PC-9 (cell line): ENCODE measurements at regions not wholly inside any gene's neighbourhood (a gene's known extent, or its start where the extent isn't known, plus 50 kb on each side); places are given as distances from the start of the nearest gene placed in this dataset.

Experiments
- BruUV-seq: library from RNA; stranded (reverse); fragments of 400-500 nt; replicated peaks from 2 replicates; lab custom pipeline; 2021; lab: Mats Ljungman, UMichigan
- CTCF ChIA-PET: fragments of 300-600 bp; sonication (Branson Sonifier 250); formaldehyde crosslinking; loops from one replicate; lab custom pipeline; 2022; ENCODE audit warnings: antibody characterized with exemption; lab: Charles Lee
- POLR2A ChIA-PET: fragments of 300-600 bp; sonication (Branson Sonifier 250); formaldehyde crosslinking; loops from one replicate; lab custom pipeline; 2022; ENCODE audit warnings: antibody characterized with exemption; ENCODE audit not compliant: unreplicated experiment; lab: Charles Lee
- DNase-seq, 2 experiments: peaks; one replicate each; pipeline versions ENCODE4 v3.0.0 to v3.0.0-alpha.2; 2015 to 2022; ENCODE audit warnings: mixed read lengths in 1 of 2
- H2AFZ ChIP-seq: fragments of 200-600 bp; sonication (generic); 2 replicates; pipeline ENCODE4 v1.8.1; 2017; ENCODE audit warnings: antibody characterized with exemption
- H3F3A ChIP-seq: fragments of 200-600 bp; sonication (generic); 2 replicates; pipeline ENCODE4 v1.8.1; 2017; ENCODE audit warnings: antibody characterized with exemption, mild to moderate bottlenecking, low read depth; ENCODE audit not compliant: insufficient read depth
- H3K27ac ChIP-seq: fragments of 200-600 bp; sonication (generic); 2 replicates; pipeline ENCODE4 v1.6.1; 2016; ENCODE audit warnings: mixed run types
- H3K27me3 ChIP-seq: fragments of 200-600 bp; sonication (generic); 2 replicates; pipeline ENCODE4 v1.6.1; 2016; ENCODE audit warnings: low read depth, mixed run types; ENCODE audit not compliant: insufficient read depth
- H3K36me3 ChIP-seq: fragments of 200-600 bp; sonication (generic); 2 replicates; pipeline ENCODE4 v1.6.1; 2016; ENCODE audit warnings: low read depth, mixed run types
- H3K4me1 ChIP-seq: fragments of 200-600 bp; sonication (generic); replicated peaks from 2 replicates; pipeline ENCODE4 v1.6.1; 2016; ENCODE audit warnings: mixed run types; ENCODE audit not compliant: insufficient read depth
- H3K4me2 ChIP-seq: fragments of 200-600 bp; sonication (generic); 2 replicates; pipeline ENCODE4 v1.6.1; 2017; ENCODE audit warnings: mixed run types
- H3K4me3 ChIP-seq: fragments of 200-600 bp; sonication (generic); 2 replicates; pipeline ENCODE4 v1.6.1; 2016; ENCODE audit warnings: mixed run types
- H3K79me2 ChIP-seq: fragments of 200-600 bp; sonication (generic); 2 replicates; pipeline ENCODE4 v1.6.1; 2017; ENCODE audit warnings: low read depth, mixed run types
- H3K9me2 ChIP-seq: fragments of 200-600 bp; sonication (generic); 2 replicates; pipeline ENCODE4 v1.8.1; 2017; ENCODE audit warnings: mild to moderate bottlenecking; ENCODE audit not compliant: insufficient read depth
- H3K9me3 ChIP-seq: fragments of 200-600 bp; sonication (generic); 2 replicates; pipeline ENCODE4 v1.8.1; 2016; ENCODE audit warnings: low read depth; ENCODE audit not compliant: insufficient read depth
- H4K20me1 ChIP-seq: fragments of 200-600 bp; sonication (generic); 2 replicates; pipeline ENCODE4 v1.8.1; 2017; ENCODE audit not compliant: insufficient read depth
- CTCF ChIP-seq: fragments of 200-600 bp; sonication (generic); conservative IDR thresholded peaks from 2 replicates; pipeline ENCODE4 v1.6.1; 2017; ENCODE audit warnings: mixed run types, antibody characterized with exemption, mild to moderate bottlenecking, moderate library complexity
- EZH2 ChIP-seq: fragments of 200-600 bp; sonication (generic); IDR thresholded peaks from 2 replicates; pipeline ENCODE4 v1.8.0; 2017; ENCODE audit warnings: antibody characterized with exemption, low read depth
- intact Hi-C: fragments of 100-400 bp; cut with micrococcal nuclease; formaldehyde crosslinking; loops from one replicate; pipeline ENCODE4 v1.10.0; 2022; ENCODE audit not compliant: unreplicated experiment

GRCh38 chrX:13094828-13095341 is 50.5 kb upstream of the FAM9C start:
- H4K20me1 ChIP-seq, result no peaks in the 10 kb centered on the region
- peaks cover 10% of the 10 kb centered on the region for H3K4me1 ChIP-seq
- H2AFZ ChIP-seq, result no peak overlapping the region
- no peaks in the 10 kb centered on the region; the same call in 1 of the 2 replicates for H3K9me3 ChIP-seq
- no peaks in the 10 kb centered on the region for H3K36me3 ChIP-seq
- intact Hi-C loops, result no loop called here
- H3K27ac ChIP-seq, result no peak overlapping the region
- H3F3A ChIP-seq, result no peaks in the 10 kb centered on the region; the same call in 1 of the 2 replicates
- no peaks in the 10 kb centered on the region for H3K9me2 ChIP-seq
- H3K4me2 ChIP-seq, result no peak overlapping the region
- no peak for DNase-seq
- ChIA-PET CTCF (no interaction called here), POLR2A (interaction anchor here (0.6 kb wide), 1 partner anchor 126 kb away, joined by 8 read pairs; no protein-coding TSS in a partner anchor)
- H3K27me3 ChIP-seq, result no peaks in the 10 kb centered on the region
- no peaks in the 10 kb centered on the region for H3K79me2 ChIP-seq
- no TSS peak for BruUV-seq
- no peak overlapping the region for H3K4me3 ChIP-seq
- TF ChIP-seq EZH2 (no peak), CTCF (no peak)

- H3F3A ChIP-seq, result no peaks in the 10 kb centered on the region
- H4K20me1 ChIP-seq, result no peaks in the 10 kb centered on the region
- no peak overlapping the region for H2AFZ ChIP-seq
- BruUV-seq, result no TSS peak
- H3K9me3 ChIP-seq, result no peaks in the 10 kb centered on the region; the same call in 1 of the 2 replicates
- no peak overlapping the region for H3K4me3 ChIP-seq
- CTCF ChIA-PET, result no interaction called here
- no peaks in the 10 kb centered on the region for H3K27me3 ChIP-seq
- H3K9me2 ChIP-seq, result no peaks in the 10 kb centered on the region
- no peak for DNase-seq
- intact Hi-C loops, result no loop called here
- POLR2A ChIA-PET, result no interaction called here
- no peaks in the 10 kb centered on the region for H3K36me3 ChIP-seq
- no peak overlapping the region for H3K27ac ChIP-seq
- H3K4me2 ChIP-seq, result no peak overlapping the region
- TF ChIP-seq EZH2 (no peak), CTCF (no peak)
- peaks cover 5% of the 10 kb centered on the region for H3K4me1 ChIP-seq
- no peaks in the 10 kb centered on the region for H3K79me2 ChIP-seq
Observed at GRCh38 chrX:13094374-13094773, 50.0 kb upstream of the FAM9C start.
